ENCODE measurements at regions not wholly inside any gene's neighbourhood (a gene's known extent, or its start where the extent isn't known, plus 50 kb on each side); places are given as distances from the start of the nearest gene placed in this dataset.

DNA sequence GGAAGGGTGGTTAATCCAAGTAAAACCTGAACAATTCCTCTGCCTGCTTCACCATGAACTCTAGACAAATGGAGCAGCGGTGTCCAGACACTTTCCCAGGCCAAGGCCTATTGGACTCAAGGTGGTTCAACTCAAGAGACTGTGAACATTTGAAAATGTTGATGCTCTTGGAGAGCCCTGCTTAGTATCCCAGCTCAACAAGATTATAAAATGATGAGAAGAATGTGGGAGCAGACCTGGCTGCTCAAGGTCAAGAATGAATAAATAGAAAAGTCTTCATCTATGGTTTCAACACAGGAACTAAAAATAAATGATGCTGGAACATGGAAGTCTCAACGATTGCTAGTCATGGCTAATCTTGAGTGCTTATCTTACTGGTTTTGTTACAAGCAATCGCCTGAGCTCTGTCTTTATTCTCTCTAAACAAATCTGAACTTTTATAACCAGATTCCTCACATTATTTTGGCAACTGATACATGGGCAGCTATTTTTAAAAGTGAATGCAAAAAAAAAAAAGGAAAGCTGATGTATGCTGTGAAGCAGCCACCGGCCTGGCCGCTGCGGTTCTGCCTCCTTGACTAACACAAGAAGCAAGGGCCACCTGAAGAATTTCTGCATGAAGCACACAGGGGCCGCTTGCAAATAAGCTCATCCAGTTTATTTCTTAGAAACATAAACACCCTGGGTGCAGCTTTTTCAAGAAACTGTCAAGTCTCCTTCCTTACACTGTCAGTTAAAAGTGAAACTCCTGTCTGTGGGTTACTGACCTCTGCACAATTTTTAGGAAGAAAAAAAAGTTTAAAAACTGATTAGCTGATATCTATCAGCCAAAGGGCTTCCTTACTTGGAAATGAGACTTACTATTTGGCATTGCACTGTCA lies 120.1 kb upstream of the ARHGEF3 start (continued):
- TF ChIP-seq, protein P1, sequence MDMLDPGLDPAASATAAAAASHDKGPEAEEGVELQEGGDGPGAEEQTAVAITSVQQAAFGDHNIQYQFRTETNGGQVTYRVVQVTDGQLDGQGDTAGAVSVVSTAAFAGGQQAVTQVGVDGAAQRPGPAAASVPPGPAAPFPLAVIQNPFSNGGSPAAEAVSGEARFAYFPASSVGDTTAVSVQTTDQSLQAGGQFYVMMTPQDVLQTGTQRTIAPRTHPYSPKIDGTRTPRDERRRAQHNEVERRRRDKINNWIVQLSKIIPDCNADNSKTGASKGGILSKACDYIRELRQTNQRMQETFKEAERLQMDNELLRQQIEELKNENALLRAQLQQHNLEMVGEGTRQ (CRISPR knock-in tag; IDR thresholded peaks at IDR 0.05), result no peak
- TF ChIP-seq TP53 (CRISPR knock-in tag; IDR thresholded peaks at IDR 0.05) (no peak), FOXK1 (CRISPR knock-in tag; IDR thresholded peaks at IDR 0.05) (no peak), MXD4 (CRISPR knock-in tag; IDR thresholded peaks at IDR 0.05; ENCODE audit: borderline replicate concordance) (no peak), ESRRA (CRISPR knock-in tag; IDR thresholded peaks at IDR 0.05; ENCODE audit: borderline replicate concordance) (no peak), JUN (CRISPR knock-in tag; IDR thresholded peaks at IDR 0.05) (no peak), TEAD4 (CRISPR knock-in tag; IDR thresholded peaks at IDR 0.05) (no peak), CREM (CRISPR knock-in tag; IDR thresholded peaks at IDR 0.05) (no peak), NR1H2 (CRISPR knock-in tag; IDR thresholded peaks at IDR 0.05) (no peak), ZNF138 (CRISPR knock-in tag; conservative IDR thresholded peaks at IDR 0.05) (no peak), MYBL2 (CRISPR knock-in tag; IDR thresholded peaks at IDR 0.05) (no peak)
- TF ChIP-seq, protein P2, sequence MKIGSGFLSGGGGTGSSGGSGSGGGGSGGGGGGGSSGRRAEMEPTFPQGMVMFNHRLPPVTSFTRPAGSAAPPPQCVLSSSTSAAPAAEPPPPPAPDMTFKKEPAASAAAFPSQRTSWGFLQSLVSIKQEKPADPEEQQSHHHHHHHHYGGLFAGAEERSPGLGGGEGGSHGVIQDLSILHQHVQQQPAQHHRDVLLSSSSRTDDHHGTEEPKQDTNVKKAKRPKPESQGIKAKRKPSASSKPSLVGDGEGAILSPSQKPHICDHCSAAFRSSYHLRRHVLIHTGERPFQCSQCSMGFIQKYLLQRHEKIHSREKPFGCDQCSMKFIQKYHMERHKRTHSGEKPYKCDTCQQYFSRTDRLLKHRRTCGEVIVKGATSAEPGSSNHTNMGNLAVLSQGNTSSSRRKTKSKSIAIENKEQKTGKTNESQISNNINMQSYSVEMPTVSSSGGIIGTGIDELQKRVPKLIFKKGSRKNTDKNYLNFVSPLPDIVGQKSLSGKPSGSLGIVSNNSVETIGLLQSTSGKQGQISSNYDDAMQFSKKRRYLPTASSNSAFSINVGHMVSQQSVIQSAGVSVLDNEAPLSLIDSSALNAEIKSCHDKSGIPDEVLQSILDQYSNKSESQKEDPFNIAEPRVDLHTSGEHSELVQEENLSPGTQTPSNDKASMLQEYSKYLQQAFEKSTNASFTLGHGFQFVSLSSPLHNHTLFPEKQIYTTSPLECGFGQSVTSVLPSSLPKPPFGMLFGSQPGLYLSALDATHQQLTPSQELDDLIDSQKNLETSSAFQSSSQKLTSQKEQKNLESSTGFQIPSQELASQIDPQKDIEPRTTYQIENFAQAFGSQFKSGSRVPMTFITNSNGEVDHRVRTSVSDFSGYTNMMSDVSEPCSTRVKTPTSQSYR (CRISPR knock-in tag; IDR thresholded peaks at IDR 0.05), result no peak
- TF ChIP-seq, protein P3, sequence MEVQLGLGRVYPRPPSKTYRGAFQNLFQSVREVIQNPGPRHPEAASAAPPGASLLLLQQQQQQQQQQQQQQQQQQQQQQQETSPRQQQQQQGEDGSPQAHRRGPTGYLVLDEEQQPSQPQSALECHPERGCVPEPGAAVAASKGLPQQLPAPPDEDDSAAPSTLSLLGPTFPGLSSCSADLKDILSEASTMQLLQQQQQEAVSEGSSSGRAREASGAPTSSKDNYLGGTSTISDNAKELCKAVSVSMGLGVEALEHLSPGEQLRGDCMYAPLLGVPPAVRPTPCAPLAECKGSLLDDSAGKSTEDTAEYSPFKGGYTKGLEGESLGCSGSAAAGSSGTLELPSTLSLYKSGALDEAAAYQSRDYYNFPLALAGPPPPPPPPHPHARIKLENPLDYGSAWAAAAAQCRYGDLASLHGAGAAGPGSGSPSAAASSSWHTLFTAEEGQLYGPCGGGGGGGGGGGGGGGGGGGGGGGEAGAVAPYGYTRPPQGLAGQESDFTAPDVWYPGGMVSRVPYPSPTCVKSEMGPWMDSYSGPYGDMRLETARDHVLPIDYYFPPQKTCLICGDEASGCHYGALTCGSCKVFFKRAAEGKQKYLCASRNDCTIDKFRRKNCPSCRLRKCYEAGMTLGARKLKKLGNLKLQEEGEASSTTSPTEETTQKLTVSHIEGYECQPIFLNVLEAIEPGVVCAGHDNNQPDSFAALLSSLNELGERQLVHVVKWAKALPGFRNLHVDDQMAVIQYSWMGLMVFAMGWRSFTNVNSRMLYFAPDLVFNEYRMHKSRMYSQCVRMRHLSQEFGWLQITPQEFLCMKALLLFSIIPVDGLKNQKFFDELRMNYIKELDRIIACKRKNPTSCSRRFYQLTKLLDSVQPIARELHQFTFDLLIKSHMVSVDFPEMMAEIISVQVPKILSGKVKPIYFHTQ (CRISPR knock-in tag; IDR thresholded peaks at IDR 0.05), result no peak

DNA sequence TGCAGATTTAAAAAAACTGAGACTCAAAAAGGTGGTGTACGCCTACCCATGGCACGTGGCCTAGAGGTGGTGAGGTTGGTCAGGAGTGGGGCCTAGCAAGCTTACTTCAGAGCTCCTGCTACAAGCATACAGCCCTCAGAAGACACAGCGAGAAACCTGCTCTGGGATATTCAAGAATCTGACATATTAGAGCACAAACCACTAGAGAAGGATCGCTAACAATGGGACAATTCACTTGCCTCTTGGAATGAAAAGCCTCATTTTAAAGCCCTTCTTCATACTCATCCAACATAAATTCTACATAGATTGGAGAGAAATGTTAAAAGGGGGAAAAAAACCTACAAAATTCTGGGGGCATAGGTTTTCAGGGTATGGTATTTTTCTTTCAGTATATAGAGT lies 118.0 kb upstream of the ARHGEF3 start:
- Mint-ChIP-seq H3K4me1 (peaks cover 43% of the 10 kb centered on the region), H3K9me3 (no peaks in the 10 kb centered on the region), H3K27me3 (ENCODE audit: low read depth) (no peaks in the 10 kb centered on the region), H3K4me3 (no peak overlapping the region), H3K36me3 (no peaks in the 10 kb centered on the region), H3K27ac (no peak overlapping the region)
- no peak for DNase-seq (ENCODE audit: low spot score)
- POLR2A ChIA-PET, result no interaction called here
- CTCF ChIA-PET, result no interaction called here
- TF ChIP-seq NFYB (CRISPR knock-in tag; conservative IDR thresholded peaks at IDR 0.05; ENCODE audit: low read depth) (no peak), ZNF317 (CRISPR knock-in tag; IDR thresholded peaks at IDR 0.05; ENCODE audit: borderline replicate concordance, low read depth) (no peak), ZBTB21 (CRISPR knock-in tag; IDR thresholded peaks at IDR 0.05; ENCODE audit: borderline replicate concordance) (no peak), NFE2L1 (CRISPR knock-in tag; IDR thresholded peaks at IDR 0.05) (no peak), OVOL2 (CRISPR knock-in tag; IDR thresholded peaks at IDR 0.05; ENCODE audit: borderline replicate concordance) (no peak), MXD4 (CRISPR knock-in tag; IDR thresholded peaks at IDR 0.05; ENCODE audit: borderline replicate concordance) (no peak), FOXK1 (CRISPR knock-in tag; IDR thresholded peaks at IDR 0.05) (no peak), ZNF416 (CRISPR knock-in tag; IDR thresholded peaks at IDR 0.05) (no peak), RORB (CRISPR knock-in tag; IDR thresholded peaks at IDR 0.05) (no peak), ZNF121 (CRISPR knock-in tag; IDR thresholded peaks at IDR 0.05) (no peak), ZNF263 (CRISPR knock-in tag; IDR thresholded peaks at IDR 0.05; ENCODE audit: low read depth) (no peak), SMAD3 (CRISPR knock-in tag; IDR thresholded peaks at IDR 0.05; ENCODE audit: borderline replicate concordance) (no peak), FOXP1 (CRISPR knock-in tag; IDR thresholded peaks at IDR 0.05; ENCODE audit: borderline replicate concordance) (no peak), CBFB (CRISPR knock-in tag; IDR thresholded peaks at IDR 0.05; ENCODE audit: low read depth) (no peak), TEAD1 (CRISPR knock-in tag; IDR thresholded peaks at IDR 0.05) (no peak), SP1 (CRISPR knock-in tag; conservative IDR thresholded peaks at IDR 0.05) (no peak)
- TF ChIP-seq, protein P4, sequence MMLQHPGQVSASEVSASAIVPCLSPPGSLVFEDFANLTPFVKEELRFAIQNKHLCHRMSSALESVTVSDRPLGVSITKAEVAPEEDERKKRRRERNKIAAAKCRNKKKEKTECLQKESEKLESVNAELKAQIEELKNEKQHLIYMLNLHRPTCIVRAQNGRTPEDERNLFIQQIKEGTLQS (CRISPR knock-in tag; conservative IDR thresholded peaks at IDR 0.05), result no peak
- TF ChIP-seq, protein P5, sequence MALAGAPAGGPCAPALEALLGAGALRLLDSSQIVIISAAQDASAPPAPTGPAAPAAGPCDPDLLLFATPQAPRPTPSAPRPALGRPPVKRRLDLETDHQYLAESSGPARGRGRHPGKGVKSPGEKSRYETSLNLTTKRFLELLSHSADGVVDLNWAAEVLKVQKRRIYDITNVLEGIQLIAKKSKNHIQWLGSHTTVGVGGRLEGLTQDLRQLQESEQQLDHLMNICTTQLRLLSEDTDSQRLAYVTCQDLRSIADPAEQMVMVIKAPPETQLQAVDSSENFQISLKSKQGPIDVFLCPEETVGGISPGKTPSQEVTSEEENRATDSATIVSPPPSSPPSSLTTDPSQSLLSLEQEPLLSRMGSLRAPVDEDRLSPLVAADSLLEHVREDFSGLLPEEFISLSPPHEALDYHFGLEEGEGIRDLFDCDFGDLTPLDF (CRISPR knock-in tag; IDR thresholded peaks at IDR 0.05), result no peak
- ATAC-seq, result no peak
